ENCODE measurements at regions not wholly inside any gene's neighbourhood (a gene's known extent, or its start where the extent isn't known, plus 50 kb on each side); places are given as distances from the start of the nearest gene placed in this dataset.

DNA sequence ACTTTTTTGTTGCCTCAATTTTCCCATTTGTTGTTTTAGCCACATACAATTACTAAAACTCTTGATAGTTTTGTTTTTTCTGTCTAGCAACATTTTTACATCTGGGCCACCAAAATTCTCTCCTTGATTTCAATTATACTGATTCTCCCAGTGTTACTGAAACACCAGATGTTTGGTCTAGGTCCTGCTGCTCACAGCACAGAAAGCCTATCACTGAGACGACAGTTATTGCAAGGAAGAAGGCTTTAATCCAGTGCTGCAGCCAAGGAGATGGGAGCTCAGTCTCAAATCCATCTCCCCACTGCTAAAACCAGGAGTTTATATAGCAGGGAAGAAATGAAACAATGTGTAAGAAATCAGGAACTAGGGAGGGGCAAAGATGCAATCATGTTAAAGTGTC is 837.7 kb upstream of the CNTN5 start:
- TF ChIP-seq, protein P1, sequence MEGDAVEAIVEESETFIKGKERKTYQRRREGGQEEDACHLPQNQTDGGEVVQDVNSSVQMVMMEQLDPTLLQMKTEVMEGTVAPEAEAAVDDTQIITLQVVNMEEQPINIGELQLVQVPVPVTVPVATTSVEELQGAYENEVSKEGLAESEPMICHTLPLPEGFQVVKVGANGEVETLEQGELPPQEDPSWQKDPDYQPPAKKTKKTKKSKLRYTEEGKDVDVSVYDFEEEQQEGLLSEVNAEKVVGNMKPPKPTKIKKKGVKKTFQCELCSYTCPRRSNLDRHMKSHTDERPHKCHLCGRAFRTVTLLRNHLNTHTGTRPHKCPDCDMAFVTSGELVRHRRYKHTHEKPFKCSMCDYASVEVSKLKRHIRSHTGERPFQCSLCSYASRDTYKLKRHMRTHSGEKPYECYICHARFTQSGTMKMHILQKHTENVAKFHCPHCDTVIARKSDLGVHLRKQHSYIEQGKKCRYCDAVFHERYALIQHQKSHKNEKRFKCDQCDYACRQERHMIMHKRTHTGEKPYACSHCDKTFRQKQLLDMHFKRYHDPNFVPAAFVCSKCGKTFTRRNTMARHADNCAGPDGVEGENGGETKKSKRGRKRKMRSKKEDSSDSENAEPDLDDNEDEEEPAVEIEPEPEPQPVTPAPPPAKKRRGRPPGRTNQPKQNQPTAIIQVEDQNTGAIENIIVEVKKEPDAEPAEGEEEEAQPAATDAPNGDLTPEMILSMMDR (IDR thresholded peaks at IDR 0.05): no peak
- TF ChIP-seq POLR2A (IDR thresholded peaks at IDR 0.05): no peak
- no peak for TF ChIP-seq POLR2AphosphoS5 (IDR thresholded peaks at IDR 0.05)

Data from sigmoid colon (tissue), 4 donors.